Endothelial cell (in vitro differentiated cells): ENCODE measurements at regions not wholly inside any gene's neighbourhood (a gene's known extent, or its start where the extent isn't known, plus 50 kb on each side); places are given as distances from the start of the nearest gene placed in this dataset.

ENCODE experiments used
- DNase-seq: peaks from one replicate; pipeline ENCODE4 v3.0.0; 2021; ENCODE audit warnings: low spot score
- H3K27ac Mint-ChIP-seq: one replicate; pipeline ENCODE4 v1.8.0; 2021; ENCODE audit warnings: mixed read lengths, inconsistent platforms; ENCODE audit not compliant: unreplicated experiment
- H3K27me3 Mint-ChIP-seq: one replicate; pipeline ENCODE4 v1.8.0; 2021; ENCODE audit warnings: mild to moderate bottlenecking, moderate library complexity, mixed read lengths, inconsistent platforms; ENCODE audit not compliant: unreplicated experiment
- H3K36me3 Mint-ChIP-seq: one replicate; pipeline ENCODE4 v1.8.0; 2021; ENCODE audit warnings: mild to moderate bottlenecking, low read depth, mixed read lengths, inconsistent platforms; ENCODE audit not compliant: unreplicated experiment
- H3K4me1 Mint-ChIP-seq: one replicate; pipeline ENCODE4 v1.8.0; 2021; ENCODE audit warnings: mild to moderate bottlenecking, mixed read lengths, inconsistent platforms; ENCODE audit not compliant: unreplicated experiment
- H3K4me3 Mint-ChIP-seq: one replicate; pipeline ENCODE4 v1.8.0; 2021; ENCODE audit warnings: mild to moderate bottlenecking, mixed read lengths, inconsistent platforms; ENCODE audit not compliant: unreplicated experiment
- H3K9me3 Mint-ChIP-seq: one replicate; pipeline ENCODE4 v1.8.0; 2021; ENCODE audit warnings: mixed read lengths, inconsistent platforms; ENCODE audit not compliant: unreplicated experiment
- CTCF ChIP-seq: fragments of 200-600 bp; sonication (generic); IDR thresholded peaks from one replicate; pipeline ENCODE4 v1.5.0; 2021; ENCODE audit warnings: antibody characterized with exemption; ENCODE audit not compliant: unreplicated experiment

- Mint-ChIP-seq H3K4me3 (no peak overlapping the region), H3K27ac (no peak overlapping the region), H3K9me3 (peaks cover 33% of the 10 kb centered on the region)
These were observed 409.2 kb upstream of the DPP6 start for GRCh38 chr7:153642989-153643388.

GRCh38 chr7:153657182-153657800 is 394.9 kb upstream of the DPP6 start:
- TF ChIP-seq CTCF = no peak
- peaks cover 31% of the 10 kb centered on the region for H3K9me3 Mint-ChIP-seq
- no peaks in the 10 kb centered on the region for H3K36me3 Mint-ChIP-seq
- no peak for DNase-seq
- H3K27ac Mint-ChIP-seq = no peak overlapping the region
- peaks cover 3% of the 10 kb centered on the region for H3K27me3 Mint-ChIP-seq
- no peaks in the 10 kb centered on the region for H3K4me1 Mint-ChIP-seq
- H3K4me3 Mint-ChIP-seq = no peak overlapping the region

More at GRCh38 chr7:153642989-153643388, 409.2 kb upstream of the DPP6 start:
- Mint-ChIP-seq H3K4me1 (no peaks in the 10 kb centered on the region), H3K27me3 (peaks cover 8% of the 10 kb centered on the region), H3K36me3 (peaks cover under 1% of the 10 kb centered on the region)
- no peak for TF ChIP-seq CTCF
- no peak for DNase-seq

GRCh38 chr7:153675131-153675530 is 377.1 kb upstream of the DPP6 start:
- Mint-ChIP-seq H3K4me1 (no peaks in the 10 kb centered on the region), H3K27me3 (no peaks in the 10 kb centered on the region), H3K27ac (no peak overlapping the region), H3K36me3 (no peaks in the 10 kb centered on the region), H3K9me3 (peaks cover 31% of the 10 kb centered on the region), H3K4me3 (no peak overlapping the region)
- no peak for TF ChIP-seq CTCF
- DNase-seq = no peak

- Mint-ChIP-seq H3K4me1 (no peaks in the 10 kb centered on the region), H3K4me3 (no peak overlapping the region), H3K27me3 (no peaks in the 10 kb centered on the region), H3K27ac (no peak overlapping the region), H3K36me3 (no peaks in the 10 kb centered on the region), H3K9me3 (peaks cover 6% of the 10 kb centered on the region)
- no peak for DNase-seq
- no peak for TF ChIP-seq CTCF
These were observed 369.6 kb upstream of the DPP6 start for GRCh38 chr7:153682628-153683027.

GRCh38 chr7:153696242-153696641 is 356.0 kb upstream of the DPP6 start:
- Mint-ChIP-seq H3K9me3 (peaks cover 17% of the 10 kb centered on the region), H3K36me3 (peaks cover 5% of the 10 kb centered on the region), H3K4me1 (no peaks in the 10 kb centered on the region), H3K4me3 (no peak overlapping the region), H3K27me3 (no peaks in the 10 kb centered on the region), H3K27ac (no peak overlapping the region)
- no peak for DNase-seq
- TF ChIP-seq CTCF = no peak
